Right lobe of liver (tissue), 6 donors: ENCODE measurements at regions not wholly inside any gene's neighbourhood (a gene's known extent, or its start where the extent isn't known, plus 50 kb on each side); places are given as distances from the start of the nearest gene placed in this dataset.
"Not testable (repeated sequence)": the region's sequence is repeated elsewhere in the genome, so short reads cannot be mapped to it uniquely, and the experiment has no call there.

Experiments
- ATAC-seq, 4 donors: fragments of 200-7000 bp; cut with Tn5 transposase; one replicate each; pipeline ENCODE4 v1.9.1; 2020; ENCODE audit warnings: mild to moderate bottlenecking in 4 of 4, moderate library complexity in 4 of 4
- DNase-seq, 3 donors: peaks; one replicate each; pipeline ENCODE4 v3.0.0-alpha.2; 2020
- H3K27ac ChIP-seq, 3 donors: fragments of 200-600 bp; one replicate each; pipeline ENCODE4 v1.8.0; 2022
- H3K27me3 ChIP-seq, 2 donors: fragments of 200-600 bp; one replicate each; pipeline ENCODE4 v1.8.0; 2022
- H3K36me3 ChIP-seq, 4 donors: fragments of 200-600 bp; sonication (generic) in 1 of 4; one replicate each; pipeline versions ENCODE4 v1.5.1 to v1.8.0; 2017 to 2022; ENCODE audit warnings: control low read depth in 1 of 4
- H3K4me1 ChIP-seq, 4 donors: fragments of 200-600 bp; sonication (generic) in 1 of 4; one replicate each; pipeline versions ENCODE4 v1.5.1 to v1.8.0; 2017 to 2022; ENCODE audit warnings: control low read depth in 1 of 4
- H3K4me3 ChIP-seq, 3 donors: fragments of 200-600 bp; one replicate each; pipeline ENCODE4 v1.8.0; 2022
- H3K9me3 ChIP-seq, 4 donors: fragments of 200-600 bp; sonication (generic) in 1 of 4; one replicate each; pipeline versions ENCODE4 v1.5.1 to v1.8.0; 2017 to 2022; ENCODE audit warnings: control low read depth in 1 of 4
- CTCF ChIP-seq, 4 donors: fragments of 200-600 bp in 3 of 4; fragments of 450-650 bp in 1 of 4; IDR thresholded peaks; one replicate each; pipeline versions ENCODE4 v1.5.1 to v1.8.0; 2016 to 2022; ENCODE audit warnings: antibody characterized with exemption in 4 of 4, mild to moderate bottlenecking in 2 of 4
- POLR2A ChIP-seq: fragments of 450-650 bp; IDR thresholded peaks from one replicate; pipeline ENCODE4 v1.6.1; 2017; ENCODE audit warnings: antibody characterized with exemption, mild to moderate bottlenecking
- WGBS: methylation state at CpG from one replicate; pipeline ENCODE4 v1.1.6; 2018; ENCODE audit warnings: low coverage, low lambda C conversion rate; ENCODE audit not compliant: insufficient coverage; ENCODE audit errors: missing lambda C conversion rate; 5-methylcytosine and 5-hydroxymethylcytosine counted together
- intact Hi-C, 2 donors: fragments of 100-400 bp; cut with DNase I; formaldehyde crosslinking; loops; one replicate each; pipeline versions ENCODE4 v1.11.2 to v1.14.1; 2022
- donor health status: DM: no; HTN: yes; CAD: no.
- donor health status: DM: no; HTN: no; CAD: no.
- donor health status: DM: no; HTN: no; CAD: no.
- donor health status: DM: no; HTN: yes; CAD: no.
- donor health status: DM: no; HTN: yes; CAD: no.

GRCh38 chr21:10270211-10270610 lies 251.2 kb upstream of the TPTE start:
- H3K4me1 ChIP-seq, intact Hi-C loops, H3K4me3 ChIP-seq, DNase-seq, H3K27ac ChIP-seq, H3K36me3 ChIP-seq, H3K9me3 ChIP-seq, H3K27me3 ChIP-seq: not testable (repeated sequence)
- peak in 1 of 4 donors; percentile 52 for ATAC-seq
- WGBS = 33% methylated on average over 5 of the region's 5 CpGs

GRCh38 chr21:10271666-10272207 lies 249.6 kb upstream of the TPTE start:
- H3K27ac ChIP-seq, H3K4me3 ChIP-seq, intact Hi-C loops, H3K4me1 ChIP-seq, ATAC-seq, H3K27me3 ChIP-seq, H3K36me3 ChIP-seq, H3K9me3 ChIP-seq: not testable (repeated sequence)
- WGBS = 53% methylated on average over 4 of the region's 4 CpGs
- peak in 1 of 3 donors; percentile 28 for DNase-seq

- no peaks in the 10 kb centered on the region for H3K36me3 ChIP-seq
- H3K9me3 ChIP-seq = no peaks in the 10 kb centered on the region
- intact Hi-C loops = no loop called here
- no peaks in the 10 kb centered on the region for H3K27me3 ChIP-seq
- TF ChIP-seq CTCF (IDR thresholded peaks at IDR 0.05) = no peak
- TF ChIP-seq POLR2A = no peak
- no peak overlapping the region for H3K27ac ChIP-seq
- ATAC-seq (peak in 1 of 4 donors; percentile 81), DNase-seq (peak in 2 of 3 donors; percentile 29 to 51)
- H3K4me1 ChIP-seq = no peaks in the 10 kb centered on the region
- 40% methylated on average over 5 of the region's 5 CpGs for WGBS
- no peak overlapping the region for H3K4me3 ChIP-seq
These were observed 249.2 kb upstream of the TPTE start for GRCh38 chr21:10272216-10272615.

- DNase-seq (no peak), ATAC-seq (no peak)
- no peaks in the 10 kb centered on the region for H3K9me3 ChIP-seq
- 37% methylated on average over 2 of the region's 2 CpGs for WGBS
- no peaks in the 10 kb centered on the region for H3K27me3 ChIP-seq
- TF ChIP-seq POLR2A = no peak
- no peak for TF ChIP-seq CTCF (IDR thresholded peaks at IDR 0.05)
- H3K4me1 ChIP-seq = no peaks in the 10 kb centered on the region
- H3K27ac ChIP-seq = no peak overlapping the region
- no peak overlapping the region for H3K4me3 ChIP-seq
- H3K36me3 ChIP-seq = no peaks in the 10 kb centered on the region
- intact Hi-C loops = no loop called here
These were observed 248.2 kb upstream of the TPTE start for GRCh38 chr21:10273196-10273595.

GRCh38 chr21:10273794-10274338 lies 247.5 kb upstream of the TPTE start:
- ATAC-seq = peak in 1 of 4 donors; percentile 68
- 49% methylated on average over 3 of the region's 3 CpGs for WGBS
- intact Hi-C loops = not testable (repeated sequence)

More at GRCh38 chr21:10273794-10274338, 247.5 kb upstream of the TPTE start:
- H3K36me3 ChIP-seq, H3K27ac ChIP-seq, H3K9me3 ChIP-seq, H3K27me3 ChIP-seq, H3K4me1 ChIP-seq, H3K4me3 ChIP-seq: not testable (repeated sequence)
- peak in 2 of 3 donors; percentile 27 to 55 for DNase-seq
